Activated CD8-positive, alpha-beta memory T cell treated with anti-CD3 and anti-CD28 coated beads, Interleukin-2, amount 50 U/mL, for 48 hours (primary cell): ENCODE measurements at regions not wholly inside any gene's neighbourhood (a gene's known extent, or its start where the extent isn't known, plus 50 kb on each side); places are given as distances from the start of the nearest gene placed in this dataset.

Experiments used
- DNase-seq: peaks from one replicate; pipeline ENCODE4 v3.0.0-alpha.2; 2020

DNA sequence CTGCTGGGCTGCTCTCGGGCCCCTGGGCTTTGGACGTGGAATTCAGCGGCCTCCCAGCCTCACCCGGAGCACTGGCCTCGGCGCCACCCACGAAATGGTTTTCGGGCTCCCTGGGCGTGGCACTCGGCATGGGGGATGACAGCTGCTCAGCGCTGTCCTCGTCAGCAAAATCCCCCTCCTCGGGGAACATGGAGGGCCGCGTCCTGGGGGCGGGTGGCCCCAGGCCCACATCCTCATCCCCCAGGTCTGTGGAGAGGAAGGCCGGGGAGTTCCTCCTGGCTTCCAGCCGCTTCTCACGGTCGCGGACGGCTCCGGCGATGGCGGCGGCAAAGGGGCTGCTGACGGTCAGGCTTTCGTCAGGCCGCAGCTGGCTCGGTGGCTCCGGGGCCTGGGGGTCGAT, 88.4 kb downstream of the CTTN start:
- DNase-seq = no peak

- no peak for DNase-seq
These were observed 88.8 kb downstream of the CTTN start for GRCh38 chr11:70487160-70487559.

DNA sequence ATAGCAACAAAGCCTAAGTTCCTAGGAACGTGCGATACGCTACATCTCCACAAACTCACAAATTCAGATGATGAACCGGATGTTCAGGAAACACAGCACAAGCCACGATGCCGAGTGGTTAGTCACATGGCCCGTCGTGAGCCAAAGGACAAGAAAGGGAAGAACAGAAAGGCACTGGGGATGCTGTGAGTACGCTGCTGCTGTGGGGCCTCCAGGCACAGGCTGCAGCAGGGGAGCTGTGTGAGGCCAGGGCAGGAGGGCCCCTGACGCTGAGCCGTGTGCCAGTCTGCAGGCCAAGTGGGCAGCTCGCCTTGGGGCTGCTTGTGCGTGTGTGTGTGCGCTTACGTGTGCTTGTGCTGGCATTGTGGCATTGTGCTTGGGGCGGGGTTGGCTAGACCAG, 89.4 kb downstream of the CTTN start:
- DNase-seq = no peak

DNA sequence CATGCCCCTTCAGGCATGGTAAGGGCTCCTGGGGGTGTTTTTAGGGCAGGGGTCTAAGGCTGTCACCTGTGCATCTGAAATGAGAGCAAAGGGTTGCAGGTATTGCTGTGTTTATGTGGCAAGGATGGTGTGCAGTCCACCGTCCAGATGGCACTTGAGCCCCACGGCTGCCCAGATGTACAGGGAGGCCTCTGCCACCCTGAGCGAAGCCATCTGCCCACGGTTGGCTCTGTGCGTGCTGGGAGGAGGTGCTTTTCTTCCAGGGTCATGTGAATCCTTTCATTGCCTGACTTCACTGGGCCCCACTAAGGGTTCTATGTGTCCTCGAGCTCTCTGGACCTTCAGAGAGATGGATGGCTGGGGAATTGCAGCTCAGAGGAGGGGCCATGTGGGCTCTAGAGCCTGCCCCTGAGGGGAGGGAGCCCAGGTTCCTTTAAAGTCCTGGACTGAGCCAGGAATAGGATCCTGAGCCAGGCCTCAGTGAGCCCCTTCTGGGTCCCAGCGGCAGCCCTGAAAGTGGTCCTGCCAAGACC, 89.9 kb downstream of the CTTN start:
- no peak for DNase-seq

DNA sequence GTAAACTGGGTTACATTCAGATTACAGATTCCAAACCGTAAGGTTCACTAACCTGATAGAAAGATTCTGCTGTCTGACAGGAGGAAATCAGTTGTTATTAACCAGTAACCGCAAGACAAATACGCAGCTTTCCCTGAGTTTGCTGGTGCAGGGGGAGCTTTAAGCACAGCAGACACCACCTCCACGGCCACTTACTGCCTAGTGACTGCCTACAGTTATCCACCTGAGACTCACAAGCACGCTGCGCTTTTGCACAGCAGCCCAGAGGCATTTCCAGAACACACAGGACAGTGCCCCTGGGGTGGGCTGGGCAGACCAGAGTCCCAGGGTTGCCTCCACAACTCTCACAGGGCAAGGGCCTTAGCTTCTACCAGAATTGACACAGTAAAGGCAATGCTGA, 90.9 kb downstream of the CTTN start:
- DNase-seq = no peak

DNA sequence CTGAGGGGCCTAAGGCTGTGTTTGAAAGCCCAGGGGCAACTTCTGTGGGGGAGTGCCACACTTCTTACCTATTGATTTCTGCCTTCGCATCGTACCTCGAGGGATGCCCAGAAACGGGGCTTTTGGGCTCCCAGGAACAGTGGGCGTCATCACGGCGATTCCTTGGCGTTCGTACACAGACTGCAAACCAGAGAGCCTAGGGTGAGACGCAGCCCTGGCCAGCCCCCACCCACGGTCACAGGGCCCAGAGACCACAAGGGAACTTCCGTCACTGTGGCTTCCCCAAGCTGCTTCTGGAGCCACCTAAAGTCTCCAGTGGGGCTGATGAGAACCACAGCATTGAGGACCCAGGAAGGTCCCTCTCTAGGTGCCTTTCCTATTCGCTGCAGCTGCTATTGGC, 91.9 kb downstream of the CTTN start:
- DNase-seq = no peak

DNA sequence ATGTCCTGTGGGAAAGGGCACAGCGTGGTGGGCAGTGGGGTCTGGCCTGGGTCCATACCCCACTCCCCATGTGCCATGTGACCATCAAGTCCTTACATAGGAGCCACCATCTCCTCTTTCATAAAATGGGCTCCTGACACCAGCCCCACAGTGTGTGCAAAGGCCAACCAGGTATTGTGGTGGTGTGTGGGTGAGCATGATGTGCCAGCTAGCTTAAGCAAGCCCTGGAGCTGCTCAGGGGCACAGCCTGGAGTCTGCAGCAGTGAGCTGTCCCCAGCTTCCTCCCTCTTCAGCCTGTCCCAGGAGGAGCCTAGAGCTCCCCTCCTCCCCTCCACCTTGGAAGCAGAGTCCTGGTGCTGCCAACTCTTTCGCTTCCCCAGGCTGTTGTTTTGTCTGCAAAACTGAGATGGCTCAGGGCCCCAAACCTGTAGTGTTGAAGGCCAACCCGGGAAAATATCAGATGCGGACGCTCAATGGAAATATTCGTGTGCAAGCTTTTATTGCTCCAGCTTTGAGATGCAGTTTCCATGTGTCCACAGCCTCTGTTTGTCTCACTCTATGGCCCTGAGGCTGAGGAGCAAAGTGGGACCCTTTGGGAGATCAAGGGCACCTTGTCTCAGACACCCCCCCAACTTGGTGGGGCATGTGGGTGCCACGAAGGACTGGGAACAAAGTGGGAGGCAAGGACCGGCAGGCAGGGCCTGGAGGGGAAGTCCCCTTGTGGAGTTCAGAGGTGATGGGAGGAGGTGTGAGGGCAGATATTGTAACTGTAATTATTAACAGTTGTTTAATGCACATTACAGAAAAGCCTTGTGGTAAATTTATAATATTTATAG, 92.6 kb downstream of the CTTN start:
- no peak for DNase-seq

GRCh38 chr11:70491696-70492472, 93.6 kb downstream of the CTTN start:
- no peak for DNase-seq

GRCh38 chr11:70493089-70493474, 94.8 kb downstream of the CTTN start:
- no peak for DNase-seq

- DNase-seq = no peak
These were observed 95.6 kb downstream of the CTTN start for GRCh38 chr11:70493891-70494290.

DNA sequence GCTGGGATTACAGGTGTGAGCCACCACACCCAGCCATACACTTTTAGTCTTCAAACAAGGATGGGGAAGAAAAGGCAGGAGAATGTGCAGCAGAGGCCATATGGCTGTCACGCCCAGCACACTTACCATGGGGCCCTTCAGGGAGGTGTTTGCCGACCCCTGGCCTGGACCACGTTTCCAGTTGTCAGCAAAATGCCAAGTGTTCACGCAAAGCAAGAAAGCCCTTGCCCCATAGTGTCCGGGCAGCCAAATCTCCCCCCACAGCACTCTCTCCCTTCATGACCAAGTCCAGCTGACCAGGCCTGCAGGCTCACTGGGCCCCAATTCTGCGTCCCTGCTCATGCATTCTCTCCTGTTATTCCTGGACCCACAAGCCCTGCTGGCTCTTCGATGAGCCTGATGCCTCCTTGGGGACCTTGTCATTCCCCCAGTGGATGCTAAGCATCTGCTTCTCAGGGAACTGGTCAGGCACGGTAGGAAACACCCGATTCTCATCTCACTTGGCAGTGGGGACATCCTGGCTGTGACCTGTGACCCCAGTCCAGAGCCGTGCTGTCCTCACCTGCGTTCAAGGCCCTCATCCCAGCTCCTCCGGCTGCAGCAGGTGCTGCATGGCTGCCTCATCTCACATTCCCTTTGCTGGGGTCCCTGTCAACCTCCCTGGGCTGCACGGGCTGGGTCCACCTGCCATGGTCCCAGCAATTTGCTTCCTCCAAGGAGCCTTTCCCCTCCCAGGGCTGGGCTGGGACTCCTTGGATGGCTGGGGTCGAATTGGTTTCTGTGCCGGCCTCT, 96.4 kb downstream of the CTTN start:
- no peak for DNase-seq

GRCh38 chr11:70495351-70496310, 97.3 kb downstream of the CTTN start:
- DNase-seq = no peak

DNA sequence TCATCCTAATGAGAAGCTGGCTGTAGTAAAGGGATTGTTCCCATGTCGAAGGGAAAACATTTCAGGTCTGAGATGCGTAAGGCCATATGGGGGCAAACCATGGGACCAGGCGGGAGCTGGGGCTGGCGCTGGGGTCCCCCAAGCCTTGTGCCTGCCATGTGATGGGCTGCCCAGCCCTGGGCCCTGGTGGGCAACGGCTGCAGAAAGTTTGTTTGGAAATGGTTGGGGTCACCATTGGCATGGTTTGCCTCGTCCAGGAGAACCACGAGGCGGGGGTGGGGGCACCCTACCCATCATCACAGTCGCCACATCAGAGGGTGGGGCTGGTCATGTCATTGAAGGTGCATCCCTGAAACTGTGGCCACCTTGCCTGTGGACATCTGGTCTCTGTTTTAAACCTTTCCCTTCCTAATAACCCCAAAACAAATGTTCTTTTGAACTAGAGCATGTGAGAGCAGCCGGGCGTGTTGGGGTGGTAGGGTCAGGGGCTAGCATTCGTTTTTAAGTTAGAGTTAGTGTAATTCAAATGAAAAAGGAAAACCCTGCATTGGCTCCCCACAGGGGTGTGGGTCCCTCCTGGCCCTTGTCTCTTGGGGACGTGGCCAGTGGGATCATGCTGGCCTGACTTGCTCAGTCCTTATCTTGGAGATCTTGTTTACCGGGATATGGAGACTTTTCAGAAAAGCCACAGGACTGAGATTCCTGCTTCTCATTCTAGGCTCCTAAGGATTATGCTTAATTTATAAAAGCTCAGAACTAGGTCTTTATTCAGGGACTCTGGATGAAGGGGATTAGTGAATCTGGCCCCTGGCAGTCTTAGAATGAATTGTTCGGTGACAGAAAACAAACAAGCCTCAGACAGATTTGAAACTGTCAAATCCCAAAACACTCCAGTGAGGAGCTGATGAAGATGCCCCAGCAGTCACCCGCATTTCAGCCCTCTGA, 98.5 kb downstream of the CTTN start:
- DNase-seq = no peak

DNA sequence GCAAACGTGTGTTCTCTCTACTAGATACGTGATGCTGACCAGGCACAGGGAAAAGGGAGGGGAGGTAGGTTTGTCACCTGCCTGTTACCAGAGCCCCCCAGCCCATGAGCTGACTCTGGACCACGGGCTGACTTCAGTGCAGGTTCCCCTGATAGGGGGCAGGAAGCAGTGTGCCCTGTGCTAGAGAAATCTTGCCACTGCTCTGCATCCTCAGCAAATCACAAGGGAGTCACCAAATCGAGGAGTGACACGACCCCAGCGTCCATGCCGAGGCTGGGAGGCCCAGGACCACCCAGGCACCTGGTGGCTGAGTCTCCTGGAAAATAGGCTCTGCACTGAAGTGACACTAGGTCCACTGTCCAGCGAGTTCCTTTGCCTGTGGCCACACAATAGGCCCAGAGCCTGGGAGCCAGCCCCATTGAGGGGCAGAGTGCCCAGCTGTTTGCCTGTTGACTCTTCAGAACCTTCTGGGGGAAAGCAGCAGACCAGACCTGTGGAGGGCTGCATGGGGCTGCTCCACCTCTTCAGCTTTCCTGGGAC, 99.3 kb downstream of the CTTN start:
- no peak for DNase-seq

- DNase-seq = no peak
These were observed 99.8 kb downstream of the CTTN start for GRCh38 chr11:70498171-70498571.

- DNase-seq = no peak
These were observed 100.9 kb downstream of the CTTN start for GRCh38 chr11:70498976-70499801.

GRCh38 chr11:70500076-70500847, 101.9 kb downstream of the CTTN start:
- DNase-seq = no peak

GRCh38 chr11:70501051-70501901, 102.9 kb downstream of the CTTN start:
- no peak for DNase-seq
